ENCODE measurements at regions not wholly inside any gene's neighbourhood (a gene's known extent, or its start where the extent isn't known, plus 50 kb on each side); places are given as distances from the start of the nearest gene placed in this dataset.

GRCh38 chr11:44397586-44398178 lies 87.7 kb upstream of the ALX4 start (continued):
- no peak for TF ChIP-seq BCLAF1 (IDR thresholded peaks at IDR 0.05)
- no peak for TF ChIP-seq ZNF280B (CRISPR knock-in tag; IDR thresholded peaks at IDR 0.05; ENCODE audit: borderline replicate concordance)
- no peak for TF ChIP-seq THAP9 (CRISPR knock-in tag; IDR thresholded peaks at IDR 0.05; ENCODE audit: borderline replicate concordance)
